CD14-positive monocyte (primary cell): ENCODE measurements at regions not wholly inside any gene's neighbourhood (a gene's known extent, or its start where the extent isn't known, plus 50 kb on each side); places are given as distances from the start of the nearest gene placed in this dataset.

Source experiments
- DNase-seq, 3 donors: peaks; one replicate each; pipeline ENCODE4 v3.0.0-alpha.2; 2011 to 2022
- H2AFZ ChIP-seq: 2 replicates; pipeline ENCODE4 v1.6.0; 2012; ENCODE audit warnings: mild to moderate bottlenecking, low read depth, low read length, inconsistent platforms; ENCODE audit not compliant: insufficient read depth, poor library complexity, severe bottlenecking
- H3K27ac ChIP-seq, 2 donors: 1 replicate in 1 of 2; 2 replicates in 1 of 2; pipeline ENCODE4 v1.5.1; 2012 to 2013; ENCODE audit warnings: low read length in 2 of 2, control low read depth in 1 of 2, inconsistent platforms in 1 of 2, low read depth in 1 of 2, mild to moderate bottlenecking in 1 of 2
- H3K27me3 ChIP-seq, 2 donors: one replicate each; pipeline versions ENCODE4 v1.6.0 to v1.6.1; 2011 to 2013; ENCODE audit warnings: low read length in 2 of 2; ENCODE audit not compliant: control insufficient read depth in 2 of 2, insufficient read depth in 2 of 2
- H3K36me3 ChIP-seq, 2 donors: replicated peaks in 1 of 2; 1 replicate in 1 of 2; 2 replicates in 1 of 2; pipeline versions ENCODE4 v1.5.1 to v1.6.1; 2012 to 2013; ENCODE audit warnings: low read length in 2 of 2, control low read depth in 1 of 2, inconsistent platforms in 1 of 2, mild to moderate bottlenecking in 1 of 2; ENCODE audit not compliant: insufficient read depth in 2 of 2, control insufficient read depth in 1 of 2
- H3K4me1 ChIP-seq, 2 donors: 1 replicate in 1 of 2; 2 replicates in 1 of 2; pipeline versions ENCODE4 v1.5.1 to v1.6.1; 2012 to 2013; ENCODE audit warnings: low read length in 2 of 2, control low read depth in 1 of 2, inconsistent platforms in 1 of 2, mild to moderate bottlenecking in 1 of 2, moderate library complexity in 1 of 2; ENCODE audit not compliant: insufficient read depth in 2 of 2, control insufficient read depth in 1 of 2
- H3K4me2 ChIP-seq: replicated peaks from 2 replicates; pipeline ENCODE3; 2012; ENCODE audit warnings: low read length, moderate library complexity, mild to moderate bottlenecking; ENCODE audit not compliant: poor library complexity, severe bottlenecking; ENCODE audit errors: extremely low read depth
- H3K4me3 ChIP-seq, 3 experiments: fragments of 200-600 bp in 1 of 3; sonication (generic) in 1 of 3; replicated peaks in 1 of 3; 1 replicate in 2 of 3; 2 replicates in 1 of 3; pipeline ENCODE4 v1.5.1; 2011 to 2013; ENCODE audit warnings: low read length in 3 of 3, mild to moderate bottlenecking in 3 of 3, control low read depth in 2 of 3, low read depth in 2 of 3, inconsistent platforms in 1 of 3, moderate library complexity in 1 of 3
- H3K79me2 ChIP-seq: 2 replicates; pipeline ENCODE4 v1.6.0; 2012; ENCODE audit warnings: mild to moderate bottlenecking, control low read depth, inconsistent platforms, low read length, moderate library complexity; ENCODE audit not compliant: insufficient read depth
- H3K9ac ChIP-seq: 2 replicates; pipeline ENCODE4 v1.6.0; 2017; ENCODE audit warnings: low read length, mild to moderate bottlenecking; ENCODE audit not compliant: insufficient read depth, poor library complexity, severe bottlenecking
- H3K9me3 ChIP-seq, 2 donors: replicated peaks in 1 of 2; 1 replicate in 1 of 2; 2 replicates in 1 of 2; pipeline versions ENCODE4 v1.5.1 to v1.6.1; 2012 to 2013; ENCODE audit warnings: low read length in 2 of 2, control low read depth in 1 of 2; ENCODE audit not compliant: control insufficient read depth in 1 of 2, insufficient read depth in 1 of 2
- H4K20me1 ChIP-seq: 2 replicates; pipeline ENCODE4 v1.6.0; 2012; ENCODE audit warnings: mild to moderate bottlenecking, low read length, control low read depth, moderate library complexity; ENCODE audit not compliant: insufficient read depth
- H3K27ac Mint-ChIP-seq, 7 donors: one replicate each; pipeline ENCODE4 v1.8.0; 2020; ENCODE audit warnings: mild to moderate bottlenecking in 7 of 7, mixed read lengths in 7 of 7, moderate library complexity in 6 of 7, inconsistent platforms in 2 of 7
- H3K27me3 Mint-ChIP-seq, 3 donors: one replicate each; pipeline ENCODE4 v1.8.0; 2021 to 2022; ENCODE audit warnings: low read depth in 3 of 3, mild to moderate bottlenecking in 3 of 3, mixed read lengths in 3 of 3, moderate library complexity in 3 of 3, inconsistent platforms in 1 of 3
- H3K36me3 Mint-ChIP-seq, 2 donors: one replicate each; pipeline ENCODE4 v1.8.0; 2020; ENCODE audit warnings: mixed read lengths in 2 of 2, inconsistent platforms in 1 of 2, mild to moderate bottlenecking in 1 of 2
- H3K4me1 Mint-ChIP-seq: one replicate; pipeline ENCODE4 v1.8.0; 2020; ENCODE audit warnings: mild to moderate bottlenecking, mixed read lengths
- H3K4me3 Mint-ChIP-seq, 2 donors: one replicate each; pipeline ENCODE4 v1.8.0; 2020; ENCODE audit warnings: mild to moderate bottlenecking in 2 of 2, mixed read lengths in 2 of 2, moderate library complexity in 1 of 2
- H3K9me3 Mint-ChIP-seq, 7 donors: one replicate each; pipeline ENCODE4 v1.8.0; 2020 to 2022; ENCODE audit warnings: mixed read lengths in 7 of 7, mild to moderate bottlenecking in 6 of 7, moderate library complexity in 6 of 7, inconsistent platforms in 2 of 7
- CTCF ChIP-seq: fragments of 200-600 bp; IDR thresholded peaks from one replicate; pipeline ENCODE4 v1.8.0; 2022; ENCODE audit warnings: antibody characterized with exemption, mild to moderate bottlenecking
- WGBS: methylation state at CpG from one replicate; pipeline ENCODE4 v1.1.5; 2013; ENCODE audit warnings: missing lambda C conversion rate; ENCODE audit not compliant: insufficient coverage; 5-methylcytosine and 5-hydroxymethylcytosine counted together
- intact Hi-C, 2 donors: fragments of 100-400 bp; cut with micrococcal nuclease; formaldehyde crosslinking; loops; one replicate each; pipeline versions ENCODE4 v1.15.0 to v1.15.1; 2023

- DNase-seq, result no peak
- Mint-ChIP-seq H3K9me3 (no peaks in the 10 kb centered on the region), H3K4me1 (no peaks in the 10 kb centered on the region), H3K27me3 (no peaks in the 10 kb centered on the region), H3K36me3 (no peaks in the 10 kb centered on the region), H3K27ac (no peak overlapping the region), H3K4me3 (no peak overlapping the region)
- no peaks in the 10 kb centered on the region for H4K20me1 ChIP-seq
- no peak overlapping the region for H3K9ac ChIP-seq
- no peaks in the 10 kb centered on the region for H3K4me1 ChIP-seq
- no peak overlapping the region for H3K27ac ChIP-seq
- no peaks in the 10 kb centered on the region for H3K36me3 ChIP-seq
- H3K4me3 ChIP-seq, result no peak overlapping the region
- intact Hi-C loops, result no loop called here
- no peak overlapping the region for H3K4me2 ChIP-seq
- no peaks in the 10 kb centered on the region for H3K9me3 ChIP-seq
- no peaks in the 10 kb centered on the region for H3K79me2 ChIP-seq
- TF ChIP-seq CTCF, result no peak
- WGBS, result no CpG with 5 or more reads among the region's 4 CpGs
- H2AFZ ChIP-seq, result no peak overlapping the region
- no peaks in the 10 kb centered on the region for H3K27me3 ChIP-seq
Observed at GRCh38 chr18:65941482-65941881, 190.7 kb downstream of the CDH7 start.
